GM19467 (cell line): ENCODE measurements at regions not wholly inside any gene's neighbourhood (a gene's known extent, or its start where the extent isn't known, plus 50 kb on each side); places are given as distances from the start of the nearest gene placed in this dataset.

ENCODE experiments used
- ATAC-seq: cut with Tn5 transposase; IDR thresholded peaks from one replicate; pipeline ENCODE4 v1.9.1; 2021; ENCODE audit warnings: mild to moderate bottlenecking, moderate library complexity; ENCODE audit not compliant: unreplicated experiment

DNA sequence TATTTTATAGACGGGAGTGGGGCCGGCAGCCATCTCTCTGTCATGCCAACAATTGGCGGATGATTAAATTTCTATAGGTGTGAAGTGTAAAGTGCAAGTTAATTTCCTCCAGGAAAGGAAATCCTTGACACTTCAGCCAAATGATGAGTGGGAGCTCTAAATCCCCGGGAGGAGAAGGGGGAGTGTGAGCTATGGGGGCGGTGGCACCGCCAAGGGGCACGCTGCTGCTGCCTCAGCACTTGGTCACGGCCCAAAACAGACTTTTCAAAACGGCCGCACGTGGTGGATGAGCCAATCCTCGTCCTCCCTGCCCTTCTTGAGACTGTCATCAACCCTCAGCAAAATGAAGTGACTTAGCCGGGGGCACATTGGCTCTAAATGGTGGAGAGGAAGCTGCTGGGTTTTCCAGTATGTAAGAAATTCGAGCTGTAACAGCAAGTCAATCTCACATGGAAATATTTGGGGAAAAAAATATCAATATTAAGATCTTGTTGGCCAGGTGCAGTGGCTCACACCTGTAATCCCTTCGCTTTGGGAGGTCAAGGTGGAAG is 200.8 kb downstream of the TFCP2L1 start:
- ATAC-seq: no peak

DNA sequence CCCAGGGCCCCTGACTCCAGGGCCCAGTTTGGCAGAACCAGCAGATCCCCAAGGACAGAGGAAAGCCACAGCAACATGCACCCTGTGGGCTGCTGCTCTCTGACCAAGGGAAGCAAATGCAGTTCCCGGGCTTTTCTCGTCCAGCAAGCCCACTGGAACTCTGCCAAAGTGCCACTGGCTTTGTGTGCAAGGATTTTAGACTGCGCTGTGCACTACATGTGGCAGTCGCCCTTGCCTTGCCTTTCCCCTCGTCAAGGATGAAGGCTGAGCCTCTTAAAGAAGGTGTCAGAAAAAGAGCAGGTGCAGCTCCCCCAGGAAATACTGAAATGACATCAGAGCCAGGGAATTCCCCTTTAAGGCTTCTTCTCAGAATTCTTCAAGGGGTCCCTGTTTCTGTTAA is 199.2 kb downstream of the TFCP2L1 start:
- ATAC-seq: no peak

DNA sequence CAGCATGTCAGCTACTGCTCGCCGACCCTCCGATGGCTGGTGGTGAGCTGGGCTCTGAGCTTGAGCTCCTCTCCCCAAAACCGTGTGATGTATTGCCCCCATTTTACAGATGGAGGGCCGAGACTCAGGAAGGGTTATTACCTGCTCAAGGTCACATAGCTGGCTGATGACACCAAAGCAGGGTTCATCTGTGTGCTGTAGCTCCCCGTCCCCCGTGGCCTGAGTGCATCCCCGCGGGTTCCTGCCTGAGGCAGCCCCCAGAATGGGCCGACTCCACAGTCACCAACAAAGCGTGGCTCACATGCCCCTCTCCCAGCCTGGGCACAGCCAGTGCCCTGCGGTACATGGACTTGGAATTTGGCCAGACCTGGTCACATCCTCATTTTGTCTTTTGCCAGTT is 198.6 kb downstream of the TFCP2L1 start:
- no peak for ATAC-seq

DNA sequence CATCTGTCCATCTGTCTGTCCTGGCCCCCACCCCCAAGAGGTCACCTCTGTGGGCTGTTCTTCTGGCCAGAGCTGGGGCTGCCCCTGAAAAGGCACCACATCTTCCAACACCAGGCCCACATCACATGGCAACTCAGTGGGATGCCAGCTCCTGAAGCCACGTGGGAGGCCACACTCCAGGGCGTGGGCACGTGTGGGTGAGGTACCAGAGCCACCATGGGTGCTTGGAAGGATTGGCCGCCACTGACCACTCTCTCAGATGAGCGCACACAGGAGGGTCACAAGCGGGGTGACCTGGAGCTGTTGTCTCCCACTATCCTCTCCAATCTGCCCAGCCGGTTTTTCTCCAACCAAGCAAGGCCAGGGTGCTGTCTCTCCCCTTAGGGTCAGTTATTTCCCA is 197.9 kb downstream of the TFCP2L1 start:
- ATAC-seq: no peak

DNA sequence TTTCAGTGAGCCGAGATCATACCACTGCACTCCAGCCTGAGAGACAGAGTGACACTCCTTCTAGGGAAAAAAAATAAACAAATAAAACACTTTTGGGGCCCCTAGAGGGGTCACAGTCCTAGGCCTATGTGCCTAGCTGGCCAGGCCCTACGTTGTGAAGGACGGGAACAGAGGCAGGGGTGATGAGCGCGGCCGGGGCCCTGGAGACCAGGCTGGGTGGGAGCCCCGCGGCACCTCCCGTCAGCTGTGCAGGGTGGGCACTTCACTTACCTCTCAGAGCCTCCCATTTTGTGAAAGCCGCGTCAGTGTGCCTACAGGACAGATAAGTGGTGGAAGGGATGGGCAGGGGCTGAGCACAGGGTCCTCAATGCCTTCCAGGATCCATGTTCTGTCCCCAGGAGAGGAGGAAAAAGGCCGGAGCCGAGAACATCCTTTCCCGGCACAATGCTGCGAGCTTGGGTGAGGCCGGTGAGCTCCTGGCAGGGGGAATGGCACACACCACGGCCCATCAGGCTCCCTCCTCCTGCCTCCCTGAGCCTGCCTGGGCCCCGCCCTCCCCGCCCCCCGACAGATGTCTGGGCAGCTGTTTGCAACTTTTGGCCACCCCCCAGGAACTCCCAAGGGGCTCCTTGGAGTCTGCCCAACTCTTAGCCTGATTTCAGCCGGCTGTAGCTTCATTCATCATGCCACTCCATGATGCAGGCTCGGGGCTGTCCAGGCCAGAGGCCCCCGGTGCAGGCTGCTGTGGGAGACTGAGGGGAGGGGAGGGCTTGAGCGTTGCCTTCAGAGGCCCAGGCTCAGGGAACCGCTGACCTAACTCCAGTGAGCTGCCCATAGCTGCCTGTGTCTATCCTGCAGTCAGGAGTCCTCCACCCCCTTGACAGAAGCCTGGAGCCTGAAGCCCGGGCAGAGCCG is 196.5 kb downstream of the TFCP2L1 start:
- no peak for ATAC-seq

DNA sequence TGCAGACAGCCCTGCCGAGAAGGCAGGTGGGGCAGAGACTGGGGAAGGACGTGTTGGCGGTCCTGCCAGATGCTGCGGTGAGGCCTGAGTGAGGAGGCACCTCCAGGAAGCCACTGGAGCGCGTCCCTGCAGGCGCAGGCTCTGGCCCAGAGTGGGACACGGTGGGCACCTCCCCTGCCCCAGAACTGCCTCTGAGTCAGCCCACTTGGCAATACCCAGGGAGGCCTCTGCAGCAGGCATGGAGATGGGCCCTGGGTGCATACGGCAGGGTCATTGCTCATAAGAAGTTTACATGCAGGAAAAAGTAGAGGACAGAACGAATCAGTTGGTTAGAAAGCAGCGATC is 195.9 kb downstream of the TFCP2L1 start:
- no peak for ATAC-seq

DNA sequence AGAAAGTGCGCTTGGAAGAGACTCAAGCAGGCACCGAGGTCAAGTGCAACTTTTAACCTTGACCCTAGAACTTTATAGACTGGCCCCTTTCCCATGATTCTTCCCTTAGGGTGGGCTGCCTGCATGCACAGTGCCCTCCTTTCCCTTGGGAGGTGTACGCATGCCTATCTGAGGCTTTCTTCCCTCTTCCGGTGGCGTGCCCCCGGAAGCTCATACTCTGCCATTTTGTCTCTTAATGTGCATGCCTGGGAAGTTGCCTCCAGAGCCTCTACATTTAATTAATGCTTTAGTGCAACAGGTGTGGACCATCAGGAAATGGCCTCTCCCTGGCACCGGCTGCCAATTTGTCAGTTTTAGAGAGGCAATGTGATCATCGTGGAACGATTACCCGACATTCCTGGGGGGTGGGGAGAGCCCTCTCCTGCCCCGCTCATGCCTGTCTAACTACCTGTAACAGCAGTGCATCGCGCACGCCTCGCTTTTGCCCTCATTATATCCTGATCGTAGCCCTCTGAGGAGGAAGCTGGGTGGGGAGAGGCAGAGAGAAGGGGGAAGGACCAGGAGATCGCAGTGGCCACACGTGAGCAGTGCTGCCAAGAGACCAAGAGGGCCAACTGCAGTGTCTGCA is 194.8 kb downstream of the TFCP2L1 start:
- no peak for ATAC-seq

DNA sequence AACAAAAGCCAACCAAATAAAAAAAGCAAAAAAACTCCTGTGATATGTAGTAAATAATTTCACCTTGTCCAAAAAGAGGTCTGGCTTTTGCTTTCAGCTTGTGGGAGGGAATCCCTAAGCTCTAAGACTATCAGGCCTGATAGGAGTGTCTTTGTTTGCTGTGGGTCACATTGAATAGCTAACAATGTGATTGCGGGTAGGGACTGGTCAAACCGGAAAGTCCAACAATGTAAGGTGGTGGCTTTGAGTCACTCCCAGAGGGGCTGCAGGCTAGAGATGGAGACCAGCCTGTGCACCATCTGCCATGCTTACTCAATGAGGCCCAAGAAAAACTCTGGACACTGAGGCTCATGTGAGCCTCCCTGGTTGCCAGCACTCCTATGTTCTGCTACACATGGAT is 192.9 kb downstream of the TFCP2L1 start:
- no peak for ATAC-seq

DNA sequence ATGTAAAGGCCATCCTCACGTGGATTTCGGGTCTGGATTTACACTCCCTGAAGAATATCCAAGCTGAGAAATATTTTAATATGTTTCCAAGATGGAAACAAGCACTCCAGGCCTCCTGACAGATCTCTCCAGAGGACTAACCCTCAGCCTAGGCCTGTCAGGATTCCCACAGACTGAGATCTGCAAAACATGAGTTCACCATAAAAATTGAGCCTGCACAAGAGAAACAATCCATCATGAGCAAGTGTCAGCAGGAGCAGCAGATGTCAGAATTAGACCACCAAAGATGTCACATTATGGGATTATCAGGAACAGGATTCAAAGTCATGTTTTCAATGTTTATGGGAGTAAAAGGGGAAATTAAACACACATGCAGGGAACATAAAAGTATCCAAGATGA is 191.3 kb downstream of the TFCP2L1 start:
- ATAC-seq: no peak

DNA sequence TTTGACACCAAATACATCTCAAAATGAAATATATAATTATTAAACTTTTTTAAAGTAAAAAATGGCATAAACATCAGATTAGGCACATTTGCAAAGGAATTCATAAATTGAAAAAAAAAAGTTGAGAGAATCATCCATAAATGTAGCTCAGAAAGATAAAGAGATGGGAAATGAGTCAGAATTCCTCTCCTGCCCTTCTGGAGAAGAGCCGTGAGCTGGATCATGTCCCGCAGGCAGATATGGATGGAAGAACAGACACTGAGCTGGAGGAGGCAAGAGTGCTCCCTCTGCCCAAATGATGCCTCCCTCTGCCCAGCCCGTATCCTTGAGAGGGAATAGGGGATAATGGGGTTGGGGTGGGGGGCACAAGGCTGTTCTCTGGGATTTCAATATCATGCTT is 190.9 kb downstream of the TFCP2L1 start:
- ATAC-seq: no peak

DNA sequence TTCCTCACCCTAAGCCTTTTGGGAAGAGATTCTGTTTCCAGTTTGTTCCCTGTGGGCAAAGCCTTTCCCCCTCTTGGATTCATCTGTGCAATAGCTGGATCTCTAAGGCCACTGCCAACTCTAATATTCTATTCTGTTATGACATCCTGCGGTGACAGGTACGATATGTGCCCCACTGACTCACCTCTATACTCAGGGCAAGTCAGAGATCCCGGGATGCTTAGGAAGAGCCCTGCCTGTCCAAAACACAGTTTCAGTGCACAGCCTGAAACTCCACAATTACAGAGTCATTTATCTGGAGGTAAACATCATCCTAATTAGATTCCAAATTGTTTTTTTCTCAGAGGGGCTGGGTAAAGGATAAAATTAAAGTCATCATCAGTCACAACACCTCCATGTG is 190.2 kb downstream of the TFCP2L1 start:
- ATAC-seq: no peak

DNA sequence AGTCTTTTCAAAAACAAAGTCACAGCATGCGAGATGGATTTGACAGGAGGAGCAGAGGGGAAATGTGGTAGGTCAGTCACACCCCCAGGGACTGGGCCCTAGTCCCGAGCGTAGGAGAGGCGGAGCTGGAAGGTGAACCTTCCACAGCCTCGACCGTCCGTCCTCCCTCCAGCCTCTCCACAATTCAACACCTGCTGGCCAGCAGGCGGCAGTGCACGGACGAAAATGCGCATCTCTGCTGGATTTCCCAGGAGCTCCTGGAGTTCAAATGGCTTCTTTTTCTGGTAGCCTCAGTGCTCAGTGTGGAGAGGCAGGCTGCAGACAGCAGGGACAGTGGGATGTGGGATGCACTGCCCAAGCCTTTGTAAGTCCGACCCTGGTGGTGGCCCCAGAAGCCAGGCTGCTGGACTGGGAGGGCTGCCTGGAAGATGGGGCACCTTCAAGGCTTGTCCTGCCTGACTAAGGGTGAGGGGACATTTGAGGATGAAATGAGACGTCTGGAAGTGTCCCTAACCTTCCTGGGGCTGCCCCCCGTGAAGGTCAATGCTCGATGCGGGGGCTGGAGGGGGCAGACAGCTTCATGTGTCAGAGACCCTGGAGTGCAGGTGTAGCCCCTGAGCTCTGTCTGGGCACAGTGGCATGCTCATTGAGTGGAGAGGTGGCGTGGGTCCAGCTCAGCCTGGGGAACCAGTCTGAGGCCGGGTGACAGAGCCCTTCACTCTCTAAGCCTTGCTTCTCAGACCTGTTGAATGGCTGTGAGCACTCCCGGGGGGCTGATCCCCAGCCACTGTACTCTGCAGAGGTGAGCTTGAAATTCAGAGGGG is 189.5 kb downstream of the TFCP2L1 start:
- ATAC-seq: no peak

DNA sequence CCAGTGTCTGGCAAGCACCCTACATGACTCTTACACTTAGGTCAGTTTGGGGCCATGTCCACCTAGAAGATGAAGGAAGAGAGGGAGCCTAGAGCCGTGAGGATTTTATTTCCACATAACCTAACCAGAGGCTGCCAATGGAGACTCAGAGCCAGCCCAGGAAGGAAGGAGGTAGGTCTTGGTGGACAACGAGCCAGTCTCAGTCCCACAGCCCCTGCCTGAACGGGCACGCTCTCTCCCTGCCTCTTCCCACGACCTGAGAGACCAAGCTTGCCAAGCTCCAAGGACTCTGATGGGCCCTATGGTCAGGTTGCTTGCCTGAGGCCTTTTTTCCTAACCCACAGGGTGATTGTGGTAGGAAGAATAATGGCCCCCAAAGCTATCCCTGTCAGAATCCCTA is 188.4 kb downstream of the TFCP2L1 start:
- no peak for ATAC-seq

DNA sequence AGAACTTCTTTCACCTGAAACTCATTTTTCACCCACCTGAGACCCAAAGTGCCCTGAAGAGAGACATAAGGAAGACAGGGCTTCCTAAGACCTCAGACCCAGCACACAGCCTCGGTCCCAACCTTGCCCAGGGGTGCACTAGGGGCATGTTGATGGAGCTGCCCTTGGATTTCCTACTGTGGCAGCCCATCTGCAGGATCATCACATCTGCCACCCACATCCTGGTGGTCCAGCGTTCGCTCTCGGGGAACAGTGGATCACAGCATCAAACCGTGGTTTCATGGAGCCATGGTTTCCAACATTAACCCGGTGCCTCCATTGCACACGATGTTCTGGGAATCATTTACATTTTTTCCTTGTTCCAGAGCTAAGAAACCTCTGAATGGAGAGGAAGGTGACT is 186.4 kb downstream of the TFCP2L1 start:
- ATAC-seq: no peak

DNA sequence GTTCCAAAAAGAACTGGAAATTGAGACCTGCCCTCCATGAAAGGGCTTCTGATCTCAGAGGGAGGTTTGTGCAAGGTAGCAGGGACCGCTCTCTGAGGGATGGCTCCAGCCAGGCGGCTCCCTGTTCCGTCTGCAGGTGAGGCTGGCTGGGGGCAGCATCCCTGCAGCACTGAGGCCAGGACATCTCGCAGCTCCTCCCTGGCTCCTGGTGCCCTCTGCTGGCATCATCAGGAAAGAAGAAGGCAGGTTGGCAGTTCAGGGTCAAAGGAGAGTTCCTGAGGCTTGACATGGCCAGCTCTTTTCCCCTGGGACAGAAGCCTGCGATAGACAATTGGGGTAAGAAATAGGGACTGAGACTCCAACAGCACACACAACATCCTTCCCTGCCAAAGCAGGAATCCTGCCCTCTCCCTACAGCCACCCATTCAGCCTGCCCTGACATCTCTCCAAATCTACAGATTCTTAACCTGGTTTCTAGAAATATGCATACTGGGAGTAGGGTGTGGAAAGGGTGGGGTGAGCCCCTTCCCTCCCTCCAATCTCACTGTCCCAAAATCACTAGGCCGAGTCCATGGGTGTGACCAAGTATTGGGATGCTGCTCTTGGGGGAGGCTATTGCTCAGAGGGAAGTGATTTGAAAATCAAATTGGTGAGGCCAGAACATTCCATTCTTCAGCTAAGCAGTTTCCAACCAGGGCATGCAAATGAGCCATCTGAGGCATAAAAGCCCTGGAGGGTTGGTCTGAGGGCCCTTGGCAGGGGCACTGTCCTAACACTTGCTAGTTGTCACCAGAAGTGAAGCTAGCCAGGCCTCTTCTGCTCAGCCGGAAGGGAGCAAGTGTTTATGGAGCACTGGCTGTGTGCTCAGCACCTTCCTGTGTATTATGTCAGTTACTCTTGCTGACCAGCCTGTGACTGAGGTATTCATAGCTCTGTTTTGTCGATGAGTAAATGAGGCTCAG is 185.4 kb downstream of the TFCP2L1 start:
- no peak for ATAC-seq

DNA sequence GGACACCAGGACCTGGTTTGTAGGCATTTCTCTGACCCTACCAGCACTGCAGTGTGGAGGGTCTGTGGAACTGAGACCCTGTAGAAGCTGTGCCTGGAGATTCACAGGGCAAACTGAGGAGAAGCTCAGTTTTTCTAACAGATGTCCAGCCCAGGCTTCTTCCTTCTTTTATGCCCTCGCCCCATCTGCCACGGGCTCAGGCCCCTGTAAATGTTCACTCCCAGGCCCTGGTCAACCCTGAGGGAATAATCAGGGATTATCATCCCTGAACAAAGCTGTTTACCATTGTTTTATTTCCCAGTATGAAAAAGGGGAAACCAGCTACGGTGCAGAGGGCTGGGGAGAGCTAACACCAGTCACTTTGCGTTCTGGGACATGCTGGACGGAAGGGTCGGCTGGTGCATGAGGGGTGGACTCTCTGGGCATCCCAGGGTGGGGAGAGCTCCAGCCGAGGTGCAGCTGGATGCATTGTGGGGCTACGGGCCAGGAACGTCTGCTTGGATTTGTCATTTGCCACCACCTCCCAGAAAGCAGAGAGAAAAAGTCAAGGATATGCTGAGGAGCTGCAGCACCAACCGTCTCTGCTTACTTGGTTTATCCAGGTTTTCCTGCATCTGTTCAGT is 183.8 kb downstream of the TFCP2L1 start:
- no peak for ATAC-seq

DNA sequence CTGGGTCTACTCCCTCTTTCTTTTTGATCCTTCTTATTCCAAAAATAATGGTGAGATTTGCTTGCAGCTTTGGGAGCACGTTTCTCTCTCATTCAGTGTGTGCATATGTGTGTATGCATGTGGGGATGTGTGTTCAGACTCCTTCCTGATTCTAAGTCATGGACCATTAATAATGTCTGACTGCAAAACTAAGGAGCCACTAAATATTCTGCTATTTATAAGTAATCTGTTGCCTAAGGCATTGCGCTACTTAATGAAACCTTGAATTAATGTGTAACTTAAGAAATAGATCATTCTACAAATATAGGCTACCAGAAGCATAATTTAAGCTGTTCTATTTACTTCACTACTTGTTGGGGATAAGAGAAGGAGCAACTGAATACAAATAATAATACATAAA is 182.1 kb downstream of the TFCP2L1 start:
- no peak for ATAC-seq

DNA sequence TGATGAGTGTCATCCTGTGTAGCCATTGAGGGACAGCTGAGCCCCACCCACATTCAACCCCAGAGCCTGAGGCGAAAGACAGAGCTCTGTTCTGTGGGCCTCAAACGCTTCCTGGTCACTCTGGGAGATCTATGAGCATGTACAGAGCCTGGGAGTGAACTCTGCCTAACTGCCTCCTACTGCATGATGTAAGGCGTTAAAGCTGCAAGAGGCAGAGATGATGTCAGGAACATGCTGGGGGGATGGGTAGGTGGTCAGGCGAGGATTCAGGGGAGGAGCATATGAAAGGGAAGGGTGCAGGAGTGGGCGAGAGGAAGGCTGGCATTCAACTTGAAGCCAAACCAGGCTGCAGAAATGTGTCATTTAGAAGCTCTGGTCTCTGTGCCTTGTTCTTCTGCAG is 181.0 kb downstream of the TFCP2L1 start:
- no peak for ATAC-seq

DNA sequence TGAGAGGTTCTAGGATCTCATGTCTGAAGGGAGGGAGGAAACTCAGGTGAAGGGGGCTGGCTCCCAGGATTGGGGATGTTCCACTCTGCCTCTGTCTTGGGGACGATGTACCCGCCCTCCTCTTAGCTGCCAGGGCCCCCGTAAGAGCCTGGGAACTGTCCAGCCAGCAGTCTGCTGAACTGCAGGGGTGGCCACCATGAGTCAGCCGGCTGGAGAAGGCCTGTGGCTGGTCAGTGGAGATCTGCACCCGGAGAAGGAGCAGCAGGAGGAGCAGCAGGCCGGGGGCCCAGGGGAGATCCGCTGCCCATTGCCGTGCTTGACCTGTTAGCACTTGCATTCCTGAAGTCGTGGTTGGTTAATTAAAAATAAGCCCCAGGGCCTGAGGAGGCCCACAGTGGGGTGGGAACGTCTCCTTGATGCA is 180.3 kb downstream of the TFCP2L1 start:
- no peak for ATAC-seq

DNA sequence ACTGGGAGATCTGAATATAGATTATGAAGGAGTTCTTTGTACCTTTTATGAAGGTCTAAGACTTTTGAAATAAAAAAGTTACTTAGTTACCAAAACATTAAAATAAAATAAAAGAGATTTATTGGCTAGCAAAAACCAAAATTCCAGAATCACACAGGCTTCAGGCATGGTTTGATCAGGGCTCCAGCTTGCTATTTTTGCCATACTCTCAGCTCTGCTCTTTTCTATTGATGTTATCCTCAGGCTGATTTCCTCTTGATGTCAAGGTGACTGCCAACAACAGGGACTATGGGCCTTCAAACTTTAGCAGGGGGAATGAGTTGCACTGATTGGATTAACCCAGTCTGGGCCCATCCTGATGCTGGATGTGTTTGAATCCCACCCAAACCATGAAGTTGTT is 174.1 kb downstream of the TFCP2L1 start:
- ATAC-seq: no peak
